ENCODE measurements at regions not wholly inside any gene's neighbourhood (a gene's known extent, or its start where the extent isn't known, plus 50 kb on each side); places are given as distances from the start of the nearest gene placed in this dataset.

DNA sequence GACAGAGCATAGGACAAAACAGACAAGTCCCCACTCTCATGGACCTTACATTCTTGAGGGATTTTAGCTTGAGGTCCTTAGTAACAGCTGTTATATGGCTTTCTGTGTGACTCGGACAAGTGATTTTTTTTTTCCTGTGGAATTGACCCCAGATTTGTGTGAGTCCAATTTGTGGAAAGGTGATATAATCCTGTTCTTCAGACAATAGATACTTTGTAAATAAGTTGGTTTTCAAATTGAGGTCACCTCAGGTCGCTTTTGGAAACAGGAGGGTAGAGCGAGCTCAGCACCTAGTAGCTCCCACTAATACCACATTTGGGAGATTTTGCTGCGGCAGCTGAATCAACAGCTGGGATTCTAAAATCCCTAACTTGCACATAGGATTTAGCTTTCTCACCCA is 1008.8 kb downstream of the ADGRL3 start:
- DNase-seq (ENCODE audit: low spot score), result no peak
- in situ Hi-C loops (cut with HindIII; ENCODE audit: low sequenced_read_pairs), result no loop called here

DNA sequence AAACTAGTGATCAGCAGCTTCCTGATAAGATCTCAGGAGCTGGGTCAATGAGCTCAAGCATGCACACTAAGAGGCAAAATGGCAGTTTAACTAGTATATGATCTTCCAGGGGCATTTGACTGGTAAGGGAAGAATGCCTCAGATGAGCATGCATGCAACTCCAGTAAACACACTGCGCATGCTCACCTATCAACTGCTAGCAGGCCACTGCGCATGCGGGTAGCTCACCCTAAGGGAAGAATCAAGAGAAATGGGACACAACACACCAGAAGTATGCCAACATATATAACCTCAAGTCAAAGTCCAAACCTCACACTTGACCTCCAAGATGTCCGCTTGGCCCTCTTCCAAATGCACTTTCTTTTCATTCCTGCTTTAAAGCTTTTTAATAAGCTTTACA is 1004.0 kb downstream of the ADGRL3 start:
- no peak for DNase-seq (ENCODE audit: low spot score)
- in situ Hi-C loops (cut with HindIII; ENCODE audit: low sequenced_read_pairs), result no loop called here

DNA sequence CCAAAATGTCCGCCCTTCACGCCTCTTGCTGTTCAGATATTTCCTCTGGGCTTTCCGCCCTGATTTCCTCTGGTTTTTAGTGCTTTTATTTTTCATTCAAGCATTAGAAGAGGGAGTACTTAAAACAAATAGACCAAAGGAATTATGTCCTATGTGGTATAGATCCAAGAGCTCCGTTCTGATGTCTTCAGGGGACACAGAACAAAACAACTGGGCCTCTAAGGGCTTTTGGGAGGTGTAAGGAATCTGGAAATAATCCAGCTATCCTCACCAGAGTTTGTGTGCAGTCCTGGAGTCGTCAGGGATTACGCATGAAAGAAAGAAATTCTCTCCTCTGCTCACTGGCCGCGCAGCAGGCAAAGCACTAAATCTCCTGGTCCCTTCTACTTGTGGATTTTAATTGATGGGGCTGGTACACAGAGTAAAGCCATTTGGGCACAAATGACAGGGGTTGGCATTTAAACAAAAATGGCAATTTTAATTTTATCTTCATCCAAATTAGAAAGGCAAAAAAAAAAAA is 999.2 kb downstream of the ADGRL3 start:
- no peak for DNase-seq (ENCODE audit: low spot score)
- in situ Hi-C loops (cut with HindIII; ENCODE audit: low sequenced_read_pairs), result no loop called here

DNA sequence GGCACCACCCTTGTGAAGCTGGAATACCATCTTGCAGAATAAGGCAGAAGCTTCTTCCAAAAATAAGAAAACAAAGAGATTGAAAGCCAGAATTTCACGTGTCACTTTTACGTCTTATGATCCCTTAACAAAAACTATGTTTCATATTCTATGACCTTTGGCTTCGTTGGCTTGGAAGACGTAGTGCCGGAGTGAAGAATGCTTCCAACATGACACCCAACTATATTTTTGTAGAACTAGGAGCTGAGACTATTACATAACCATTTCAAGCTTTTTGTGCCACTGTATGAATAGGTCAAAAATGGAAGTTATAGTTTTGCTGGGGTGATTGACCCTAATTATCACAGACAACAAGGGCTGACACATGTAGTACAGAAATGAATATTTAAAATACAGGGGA is 996.2 kb downstream of the ADGRL3 start:
- DNase-seq (ENCODE audit: low spot score), result no peak
- in situ Hi-C loops (cut with HindIII; ENCODE audit: low sequenced_read_pairs), result no loop called here

DNA sequence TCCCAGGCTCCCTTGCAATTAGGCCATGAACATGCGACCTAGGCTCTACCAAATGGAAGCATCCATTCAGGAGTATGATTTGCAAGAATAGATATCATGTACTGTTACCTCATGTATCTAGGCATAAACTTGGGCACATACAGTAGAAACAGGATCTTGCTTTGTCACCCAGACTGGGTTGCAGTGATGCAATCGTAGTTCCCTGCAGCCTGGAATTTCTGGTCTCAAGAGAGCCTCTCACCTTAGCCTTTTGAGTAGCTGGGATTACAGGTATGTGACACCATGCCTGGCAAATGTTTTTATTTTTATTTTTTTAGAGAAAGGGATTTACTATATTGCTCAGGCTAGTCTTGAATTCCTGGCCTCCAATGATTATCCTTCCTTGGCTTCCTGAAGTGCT is 994.2 kb downstream of the ADGRL3 start:
- no peak for DNase-seq (ENCODE audit: low spot score)
- in situ Hi-C loops (cut with HindIII; ENCODE audit: low sequenced_read_pairs), result no loop called here

DNA sequence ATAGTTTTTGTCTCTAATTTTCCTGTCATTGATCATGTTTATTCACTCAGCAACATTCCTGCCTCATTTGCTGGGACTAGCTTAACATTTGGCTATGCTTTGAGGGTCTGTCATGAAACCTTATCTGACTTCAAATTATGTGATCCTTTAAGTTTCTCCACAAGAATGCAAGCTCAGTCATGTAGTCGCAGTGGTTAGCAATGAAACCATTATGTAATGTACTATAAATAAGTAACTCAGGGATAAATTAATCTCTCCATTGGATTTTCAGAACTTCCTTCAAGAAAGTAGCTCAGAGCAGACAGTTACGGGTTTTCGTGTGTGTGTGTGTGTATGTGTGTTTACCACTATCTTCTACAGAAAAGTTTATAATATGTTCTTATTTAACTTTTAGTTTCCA is 993.6 kb downstream of the ADGRL3 start:
- DNase-seq (ENCODE audit: low spot score), result no peak
- in situ Hi-C loops (cut with HindIII; ENCODE audit: low sequenced_read_pairs), result no loop called here

DNA sequence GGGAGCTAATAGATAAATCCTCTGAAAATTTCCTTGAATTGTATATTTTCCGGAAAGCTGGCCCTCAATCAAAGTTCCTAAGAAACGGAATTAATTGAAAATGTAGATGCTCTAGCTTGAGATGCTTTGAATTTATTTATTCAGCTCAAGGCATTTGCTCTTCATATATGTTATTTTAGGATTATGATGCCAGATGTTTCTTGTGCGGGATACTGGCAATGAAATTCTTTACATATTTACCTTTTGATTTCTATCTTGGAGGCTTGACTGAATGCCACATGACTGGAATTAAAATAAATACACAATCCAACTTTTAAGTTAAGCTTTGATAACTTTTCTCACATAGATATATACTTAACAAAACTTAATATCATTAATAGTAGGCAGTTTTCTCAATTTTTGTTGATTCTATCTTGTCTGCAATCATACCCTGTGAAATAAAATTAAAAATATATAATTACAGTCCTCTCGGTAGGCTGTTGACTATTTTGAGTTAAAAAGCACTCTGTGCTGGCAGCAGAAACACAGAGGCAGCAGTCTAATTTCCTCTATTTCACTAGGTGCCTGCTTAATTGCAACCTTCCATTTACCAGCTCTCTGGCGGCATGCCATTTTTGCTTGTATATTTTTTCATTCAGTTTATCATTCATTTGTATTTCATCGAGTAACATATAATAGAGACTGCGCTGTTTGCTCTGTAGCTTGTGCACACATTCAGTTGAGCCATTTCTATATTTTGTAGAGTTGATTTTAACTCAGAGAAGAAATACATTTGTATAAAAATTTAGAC is 991.5 kb downstream of the ADGRL3 start:
- DNase-seq (ENCODE audit: low spot score), result peak; percentile 35
- in situ Hi-C loops (cut with HindIII; ENCODE audit: low sequenced_read_pairs), result no loop called here

DNA sequence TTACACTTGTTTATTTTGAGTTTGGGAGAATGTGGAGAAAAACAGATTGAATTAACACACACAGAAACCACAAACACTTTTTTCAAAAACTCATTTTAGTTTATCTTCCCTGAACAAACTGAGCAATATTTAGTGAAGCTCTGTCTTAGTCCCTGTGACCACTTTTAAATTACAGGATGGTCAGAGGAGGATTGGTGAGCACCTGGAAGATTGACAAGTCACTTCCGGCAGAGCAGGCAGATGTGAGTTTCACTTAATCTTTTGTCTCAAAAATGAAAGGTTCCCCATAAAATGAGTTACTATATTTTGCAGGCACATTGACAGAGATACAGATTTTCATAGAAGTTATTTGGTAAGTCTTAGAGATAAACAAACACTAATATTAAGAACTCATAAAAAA is 970.1 kb downstream of the ADGRL3 start:
- no peak for DNase-seq (ENCODE audit: low spot score)
- in situ Hi-C loops (cut with HindIII; ENCODE audit: low sequenced_read_pairs), result no loop called here

DNA sequence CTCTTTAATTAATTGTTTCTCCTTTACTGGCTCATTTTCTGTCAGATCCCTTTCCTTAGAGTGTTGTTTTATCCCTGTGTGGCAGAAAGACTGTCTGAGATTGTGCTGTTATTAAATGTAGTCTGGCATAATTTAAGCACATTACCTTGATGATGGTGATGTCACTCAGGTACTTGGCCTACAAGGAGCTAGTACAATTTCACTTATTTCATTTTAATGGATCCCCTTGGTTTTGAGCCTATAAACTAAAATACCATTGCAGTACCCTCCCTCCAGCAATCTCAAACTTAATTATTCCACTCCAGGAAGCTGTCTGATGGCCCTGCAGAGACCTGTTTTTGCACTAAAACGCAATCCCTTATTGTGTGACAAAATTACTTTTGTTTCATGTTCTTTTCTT is 968.6 kb downstream of the ADGRL3 start:
- in situ Hi-C loops (cut with HindIII; ENCODE audit: low sequenced_read_pairs), result no loop called here
- no peak for DNase-seq (ENCODE audit: low spot score)

DNA sequence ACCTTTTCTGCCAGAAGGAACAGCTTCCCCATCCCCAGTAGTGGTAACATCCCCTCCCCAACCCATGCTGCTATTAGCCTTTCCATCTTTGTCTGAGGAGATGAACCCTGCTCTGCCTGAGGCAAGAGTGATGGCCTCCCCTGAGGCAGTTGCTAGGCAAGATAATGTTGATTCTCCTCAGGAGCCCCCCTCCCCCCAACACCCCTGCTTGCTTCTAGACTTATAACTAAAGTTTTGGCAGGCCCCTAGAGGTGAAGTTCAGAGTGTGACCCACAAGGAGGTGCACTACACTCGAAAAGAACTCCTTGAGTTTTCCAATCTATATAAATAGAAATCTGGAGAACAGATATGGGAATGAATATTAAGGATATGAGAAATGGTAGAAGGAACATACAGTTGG is 962.5 kb downstream of the ADGRL3 start:
- in situ Hi-C loops (cut with HindIII; ENCODE audit: low sequenced_read_pairs), result no loop called here
- no peak for DNase-seq (ENCODE audit: low spot score)

DNA sequence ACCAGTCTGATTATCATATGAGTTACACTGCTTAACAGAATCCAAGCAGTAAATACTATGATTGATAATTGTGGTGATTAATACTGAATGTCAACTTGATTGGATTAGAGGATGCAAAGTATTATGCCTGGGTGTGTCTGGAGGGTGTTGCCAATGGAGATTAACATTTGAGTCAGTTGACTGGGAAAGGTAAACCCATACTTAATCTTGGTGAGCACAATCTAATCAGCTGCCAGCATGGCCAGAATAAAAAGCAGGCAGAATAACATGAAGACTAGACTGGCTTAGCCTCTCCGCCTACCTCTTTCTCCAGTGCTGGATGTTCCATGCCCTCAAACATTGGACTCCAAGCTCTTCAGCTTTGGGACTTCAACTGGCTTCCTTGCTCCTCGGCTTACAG is 961.3 kb downstream of the ADGRL3 start:
- in situ Hi-C loops (cut with HindIII; ENCODE audit: low sequenced_read_pairs), result no loop called here
- no peak for DNase-seq (ENCODE audit: low spot score)

DNA sequence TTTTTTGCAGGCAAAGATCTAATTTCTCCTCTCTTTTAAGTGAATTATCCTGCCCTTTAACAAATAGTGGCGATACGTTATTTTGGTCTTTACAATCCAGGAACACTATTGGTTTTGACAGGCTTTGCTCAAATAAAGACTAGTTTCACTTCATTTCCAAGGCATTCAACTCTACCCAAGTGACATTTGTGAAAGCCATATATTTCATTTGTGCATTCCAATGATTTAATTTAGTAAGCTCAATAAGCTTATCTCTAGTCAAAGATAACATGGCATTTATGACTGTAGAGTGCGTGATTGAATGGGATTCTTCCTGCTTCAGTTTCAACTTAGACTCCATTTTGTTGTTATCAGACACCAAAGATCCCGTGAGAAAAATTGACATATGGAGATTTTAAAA is 959.8 kb downstream of the ADGRL3 start:
- in situ Hi-C loops (cut with HindIII; ENCODE audit: low sequenced_read_pairs), result no loop called here
- DNase-seq (ENCODE audit: low spot score), result no peak

DNA sequence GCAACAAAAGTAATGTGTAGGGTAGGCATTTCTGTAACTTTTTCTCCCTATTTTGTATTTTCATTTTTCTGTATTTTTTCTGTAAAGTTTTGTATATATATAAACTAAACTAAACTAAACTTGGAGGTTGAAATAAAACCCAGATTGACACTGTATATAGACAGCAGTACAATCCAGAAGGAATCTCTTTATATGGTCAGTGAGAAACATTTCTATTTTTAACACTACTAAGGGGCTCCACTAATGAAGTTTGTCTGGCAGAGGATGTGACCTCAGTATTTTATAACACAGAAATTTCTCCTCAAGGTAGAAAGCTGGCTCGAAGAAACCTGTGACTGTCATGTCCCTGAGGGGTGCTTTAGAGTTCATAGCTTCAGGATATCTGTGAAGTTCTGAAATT is 959.2 kb downstream of the ADGRL3 start:
- in situ Hi-C loops (cut with HindIII; ENCODE audit: low sequenced_read_pairs), result no loop called here
- no peak for DNase-seq (ENCODE audit: low spot score)

DNA sequence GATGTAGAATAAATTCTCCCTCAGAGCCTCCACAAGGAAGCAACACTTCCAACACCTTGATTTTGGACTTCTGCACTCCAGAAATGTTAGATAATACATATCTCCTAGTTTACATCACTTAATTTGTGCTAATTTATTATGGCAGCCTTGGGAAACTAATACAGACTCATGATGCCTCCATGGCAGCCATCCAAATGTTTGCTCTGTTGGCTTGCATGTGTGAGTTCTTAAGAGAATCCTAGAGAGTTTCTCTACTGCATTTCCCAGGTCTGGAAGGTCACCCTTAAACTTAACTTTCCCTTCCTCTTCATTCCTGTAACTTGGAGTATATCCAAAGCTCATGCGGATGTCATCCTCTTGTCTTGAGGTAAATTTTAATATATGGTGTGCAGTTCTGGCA is 956.1 kb downstream of the ADGRL3 start:
- in situ Hi-C loops (cut with HindIII; ENCODE audit: low sequenced_read_pairs), result no loop called here
- no peak for DNase-seq (ENCODE audit: low spot score)

DNA sequence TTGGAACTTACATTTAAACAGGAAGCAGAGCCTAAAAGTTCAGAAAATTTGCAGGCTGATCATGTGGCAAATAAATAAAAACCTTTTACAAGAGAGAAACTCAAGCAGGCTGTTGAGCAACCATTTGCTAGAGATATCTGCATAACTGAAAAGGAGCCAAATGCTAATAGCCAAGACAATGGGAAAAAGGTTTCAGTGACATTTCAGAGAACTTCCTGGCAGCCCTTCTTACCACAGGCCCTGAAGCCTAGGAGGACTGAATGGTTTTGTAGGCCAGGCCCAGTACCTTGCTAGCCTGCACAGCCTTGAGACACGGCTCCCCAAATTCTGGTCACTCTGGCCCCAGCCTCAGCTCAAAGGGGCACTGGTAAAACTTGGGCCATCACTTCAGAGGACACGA is 945.1 kb downstream of the ADGRL3 start:
- DNase-seq (ENCODE audit: low spot score), result no peak
- in situ Hi-C loops (cut with HindIII; ENCODE audit: low sequenced_read_pairs), result no loop called here

DNA sequence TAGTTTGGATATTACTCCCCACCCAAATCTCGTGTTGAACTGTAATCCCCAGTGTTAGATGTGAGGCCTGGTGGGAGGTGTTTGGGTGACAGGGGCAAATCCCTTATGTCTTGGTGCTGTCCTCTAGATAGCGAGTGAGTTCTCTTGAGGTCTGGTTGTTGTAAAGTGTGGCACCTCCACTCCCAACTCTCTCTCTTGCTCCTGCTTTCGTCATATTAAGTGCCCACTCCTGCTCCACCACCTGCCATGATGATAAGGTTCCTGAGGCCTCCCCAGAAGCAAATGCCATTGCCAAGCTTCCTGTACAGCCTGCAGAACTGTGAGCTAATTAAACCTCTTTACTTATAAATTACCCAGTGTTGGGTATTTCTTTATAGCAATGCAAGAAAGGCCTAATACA is 944.3 kb downstream of the ADGRL3 start:
- in situ Hi-C loops (cut with HindIII; ENCODE audit: low sequenced_read_pairs), result no loop called here
- no peak for DNase-seq (ENCODE audit: low spot score)

DNA sequence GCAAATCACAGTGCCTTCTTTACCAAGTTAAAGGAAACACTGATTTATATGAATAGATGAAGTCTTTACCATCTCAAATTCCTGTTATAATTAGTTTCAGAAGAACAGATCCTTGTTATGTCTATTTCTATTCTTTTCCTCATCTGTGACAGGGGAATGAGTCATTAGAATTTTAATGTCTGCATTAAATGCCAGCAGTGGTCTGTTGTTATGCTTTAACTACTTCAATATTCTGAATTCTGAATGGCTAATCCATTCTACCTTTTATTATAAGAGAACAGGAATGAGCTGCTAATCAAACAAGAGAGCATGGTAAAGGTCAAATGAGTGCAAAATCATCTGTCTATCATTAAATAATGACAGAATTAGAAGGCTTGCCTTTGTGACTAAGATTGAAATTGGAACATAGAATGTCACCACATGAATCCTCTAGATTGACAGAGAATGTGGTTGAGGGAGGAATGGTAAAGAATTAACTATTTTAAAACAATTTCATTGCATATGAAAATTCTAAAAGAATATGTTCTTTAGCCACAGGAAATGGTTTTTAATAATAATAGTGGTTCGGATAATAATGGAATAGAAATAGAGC is 935.5 kb downstream of the ADGRL3 start:
- DNase-seq (ENCODE audit: low spot score), result no peak
- in situ Hi-C loops (cut with HindIII; ENCODE audit: low sequenced_read_pairs), result no loop called here

DNA sequence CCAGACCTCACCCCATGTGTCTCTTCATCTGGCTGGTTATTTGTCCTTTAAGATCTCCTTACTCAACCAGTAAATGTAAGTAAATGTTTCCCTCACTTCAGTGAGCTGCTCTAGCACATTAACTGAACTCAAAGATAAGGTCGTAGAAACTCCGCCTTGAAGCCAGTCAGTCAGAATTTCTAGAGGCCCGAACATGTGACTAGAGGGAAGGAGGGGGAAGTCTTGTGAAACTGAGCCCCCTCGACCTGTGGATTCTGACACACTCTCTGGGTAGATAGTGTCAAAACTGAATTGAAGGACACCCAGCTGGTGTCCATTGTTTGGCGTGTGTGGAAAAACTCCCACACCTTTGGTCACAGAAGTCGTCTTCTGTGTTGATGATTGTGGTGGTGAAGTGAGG is 933.9 kb downstream of the ADGRL3 start:
- in situ Hi-C loops (cut with HindIII; ENCODE audit: low sequenced_read_pairs), result no loop called here
- DNase-seq (ENCODE audit: low spot score), result no peak

DNA sequence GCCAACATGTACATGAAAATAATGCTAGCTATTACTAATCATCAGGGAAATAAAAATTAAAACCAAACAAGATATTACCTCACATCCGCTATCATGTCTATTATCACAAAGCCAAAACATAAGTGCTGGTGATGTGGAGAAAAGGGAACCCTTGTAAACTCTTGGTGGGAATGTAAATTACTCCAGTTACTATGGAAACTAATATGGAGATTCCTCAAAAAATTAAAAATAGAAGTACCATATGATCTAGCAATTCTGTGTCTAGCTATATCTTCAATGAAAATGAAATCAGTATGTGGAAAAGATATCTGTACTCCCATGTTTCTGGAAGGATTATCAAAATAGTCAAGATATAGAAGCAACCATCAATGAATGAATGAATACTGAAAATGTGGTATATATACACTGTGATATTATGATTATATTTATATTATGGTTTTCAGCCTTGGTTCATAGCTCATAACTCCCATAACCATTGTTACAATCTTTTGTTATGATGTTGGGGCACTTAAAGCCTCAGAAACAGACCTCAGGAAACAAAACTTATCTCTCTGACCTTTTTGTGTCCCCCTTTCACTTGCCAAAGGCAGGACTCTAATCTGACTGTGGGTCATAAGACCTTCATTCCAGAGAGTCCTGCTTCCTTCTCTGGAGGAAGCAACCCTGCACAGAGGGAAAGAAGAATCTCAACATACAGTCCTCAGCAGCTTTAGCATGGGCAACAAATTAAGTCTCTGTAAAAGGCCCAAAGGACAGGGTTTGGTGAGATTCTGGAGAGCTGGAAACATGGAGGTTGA is 933.2 kb downstream of the ADGRL3 start:
- DNase-seq (ENCODE audit: low spot score), result no peak
- in situ Hi-C loops (cut with HindIII; ENCODE audit: low sequenced_read_pairs), result no loop called here

DNA sequence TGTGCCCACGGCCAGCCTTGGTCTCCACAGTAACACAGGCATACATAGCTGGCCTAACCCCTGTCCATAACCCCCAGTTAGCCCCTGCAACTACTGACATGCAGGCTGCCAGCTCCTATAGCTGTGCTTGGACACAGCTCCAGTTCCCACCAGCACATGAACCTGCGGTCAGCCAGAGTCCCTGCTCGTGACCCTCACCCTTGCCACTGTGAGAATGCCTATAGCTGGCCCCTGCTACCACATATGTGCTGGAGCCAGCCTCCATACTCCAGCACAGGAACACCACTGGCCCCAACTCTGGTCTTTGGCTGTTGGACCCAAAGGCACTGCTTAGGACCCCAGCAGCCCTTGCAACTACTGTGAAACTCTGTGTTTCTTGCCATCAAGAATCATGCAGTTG is 930.9 kb downstream of the ADGRL3 start:
- in situ Hi-C loops (cut with HindIII; ENCODE audit: low sequenced_read_pairs), result no loop called here

More for the DNA sequence above, 930.9 kb downstream of the ADGRL3 start:
- DNase-seq (ENCODE audit: low spot score), result no peak

All from G401 (cell line).